ENCODE measurements at regions not wholly inside any gene's neighbourhood (a gene's known extent, or its start where the extent isn't known, plus 50 kb on each side); places are given as distances from the start of the nearest gene placed in this dataset.

DNA sequence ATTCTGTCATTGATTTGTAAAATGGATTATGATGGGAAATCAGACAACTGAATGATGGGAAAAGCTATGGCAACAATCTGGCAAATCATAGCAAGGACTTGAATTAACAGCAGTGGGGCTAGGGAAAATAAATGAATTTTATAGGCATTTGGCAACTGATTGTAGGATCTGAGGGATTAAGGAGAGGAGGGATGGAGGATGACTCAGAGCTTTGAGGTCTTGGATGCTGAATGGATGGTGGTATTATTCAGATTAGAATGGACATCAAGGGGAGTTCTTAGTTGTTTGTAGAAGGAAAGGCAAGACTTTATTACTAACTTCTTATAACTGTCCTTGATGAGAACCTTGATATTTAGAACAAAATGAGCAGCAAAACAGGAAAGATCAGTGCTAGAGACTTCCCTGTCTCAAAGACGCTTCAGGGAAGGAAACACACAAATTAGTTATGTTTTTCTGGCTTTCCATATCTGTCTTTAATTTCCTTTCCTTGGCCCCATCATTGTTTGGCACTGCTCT lies 51.4 kb upstream of the HHIP start:
- TF ChIP-seq, protein P1, sequence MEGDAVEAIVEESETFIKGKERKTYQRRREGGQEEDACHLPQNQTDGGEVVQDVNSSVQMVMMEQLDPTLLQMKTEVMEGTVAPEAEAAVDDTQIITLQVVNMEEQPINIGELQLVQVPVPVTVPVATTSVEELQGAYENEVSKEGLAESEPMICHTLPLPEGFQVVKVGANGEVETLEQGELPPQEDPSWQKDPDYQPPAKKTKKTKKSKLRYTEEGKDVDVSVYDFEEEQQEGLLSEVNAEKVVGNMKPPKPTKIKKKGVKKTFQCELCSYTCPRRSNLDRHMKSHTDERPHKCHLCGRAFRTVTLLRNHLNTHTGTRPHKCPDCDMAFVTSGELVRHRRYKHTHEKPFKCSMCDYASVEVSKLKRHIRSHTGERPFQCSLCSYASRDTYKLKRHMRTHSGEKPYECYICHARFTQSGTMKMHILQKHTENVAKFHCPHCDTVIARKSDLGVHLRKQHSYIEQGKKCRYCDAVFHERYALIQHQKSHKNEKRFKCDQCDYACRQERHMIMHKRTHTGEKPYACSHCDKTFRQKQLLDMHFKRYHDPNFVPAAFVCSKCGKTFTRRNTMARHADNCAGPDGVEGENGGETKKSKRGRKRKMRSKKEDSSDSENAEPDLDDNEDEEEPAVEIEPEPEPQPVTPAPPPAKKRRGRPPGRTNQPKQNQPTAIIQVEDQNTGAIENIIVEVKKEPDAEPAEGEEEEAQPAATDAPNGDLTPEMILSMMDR (IDR thresholded peaks at IDR 0.05; ENCODE audit: control extremely low read depth, extremely low read depth, low read depth, missing control alignments) = no peak
- POLR2A ChIA-PET = no interaction called here
- no peak for DNase-seq (ENCODE audit: extremely low spot score)
- CTCF ChIA-PET = no interaction called here

DNA sequence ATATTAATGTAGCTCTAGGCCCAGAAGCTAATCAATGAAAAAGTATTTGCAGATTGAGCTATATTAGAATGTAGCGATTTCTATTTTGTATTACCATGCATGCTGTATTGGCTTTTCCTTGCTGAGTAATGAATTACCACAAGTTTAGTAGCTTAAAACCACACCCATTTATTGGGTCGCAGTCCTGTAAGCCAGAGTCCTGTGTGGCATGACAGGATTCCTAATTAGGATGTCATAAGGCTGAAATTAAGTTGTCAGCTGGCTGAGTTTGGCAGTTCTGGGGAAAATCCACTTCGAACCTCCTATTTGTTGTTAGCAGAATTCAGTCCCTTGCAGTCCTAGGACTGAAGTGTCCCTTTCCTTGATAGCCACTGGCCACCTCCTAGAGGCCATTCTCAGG lies 50.3 kb upstream of the HHIP start:
- CTCF ChIA-PET = no interaction called here
- TF ChIP-seq, protein P1 (IDR thresholded peaks at IDR 0.05; ENCODE audit: control extremely low read depth, extremely low read depth, low read depth, missing control alignments) = no peak
- POLR2A ChIA-PET = no interaction called here
- no peak for DNase-seq (ENCODE audit: extremely low spot score)
